ENCODE measurements at regions not wholly inside any gene's neighbourhood (a gene's known extent, or its start where the extent isn't known, plus 50 kb on each side); places are given as distances from the start of the nearest gene placed in this dataset.

GRCh38 chr3:933326-933725, 159.5 kb upstream of the CNTN6 start:
- no peak for DNase-seq (ENCODE audit: low read depth in 2 of 2)

- DNase-seq (ENCODE audit: low read depth in 2 of 2) = no peak
Measured at GRCh38 chr3:944786-945185, 148.0 kb upstream of the CNTN6 start.

GRCh38 chr3:945738-946137, 147.1 kb upstream of the CNTN6 start:
- no peak for DNase-seq (ENCODE audit: low read depth in 2 of 2)

DNA sequence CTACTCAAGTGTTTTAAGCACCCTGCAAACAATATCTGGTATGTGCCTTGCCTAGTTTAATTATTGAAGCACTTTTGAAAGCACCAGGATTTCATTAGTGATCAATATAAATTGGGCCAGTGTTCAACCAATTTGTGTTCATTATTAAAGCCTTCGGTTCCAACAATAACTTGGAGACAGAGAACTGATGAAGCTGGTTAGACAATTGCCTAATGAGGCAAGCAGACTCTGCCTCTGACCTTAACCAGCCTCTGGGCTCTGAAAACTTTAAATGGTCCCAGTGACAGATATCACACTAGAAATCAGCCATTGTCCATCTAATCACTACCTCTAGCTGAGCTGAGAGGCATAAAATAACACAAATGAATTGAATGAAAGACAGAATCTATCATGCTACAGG, 139.9 kb upstream of the CNTN6 start:
- DNase-seq (ENCODE audit: low read depth in 2 of 2) = no peak

GRCh38 chr3:963255-963654, 129.6 kb upstream of the CNTN6 start:
- DNase-seq (ENCODE audit: low read depth in 2 of 2) = no peak

GRCh38 chr3:963755-964154, 129.1 kb upstream of the CNTN6 start:
- DNase-seq (ENCODE audit: low read depth in 2 of 2) = no peak

DNA sequence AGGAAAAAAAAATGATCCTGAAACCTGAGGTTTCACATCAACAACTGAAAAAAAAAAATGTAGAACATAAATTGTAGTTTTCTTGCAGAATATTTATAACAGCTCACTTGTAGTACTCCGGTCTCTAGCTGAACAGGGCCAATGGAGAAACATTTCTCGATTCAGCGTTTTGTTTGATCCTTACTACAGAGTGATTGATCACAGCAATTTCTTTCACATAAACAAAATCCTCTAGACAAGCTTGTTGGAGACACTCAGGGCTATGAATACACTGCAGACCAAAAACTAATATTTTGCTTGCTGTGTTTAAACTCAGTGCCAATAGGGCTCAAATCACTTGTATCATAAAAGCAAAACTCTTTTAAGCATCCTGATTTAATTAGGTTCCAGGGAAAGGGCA, 127.0 kb upstream of the CNTN6 start:
- no peak for DNase-seq (ENCODE audit: low read depth in 2 of 2)

- no peak for DNase-seq (ENCODE audit: low read depth in 2 of 2)
Measured at GRCh38 chr3:966341-966740, 126.5 kb upstream of the CNTN6 start.

GRCh38 chr3:973340-973739, 119.5 kb upstream of the CNTN6 start:
- no peak for DNase-seq (ENCODE audit: low read depth in 2 of 2)

DNA sequence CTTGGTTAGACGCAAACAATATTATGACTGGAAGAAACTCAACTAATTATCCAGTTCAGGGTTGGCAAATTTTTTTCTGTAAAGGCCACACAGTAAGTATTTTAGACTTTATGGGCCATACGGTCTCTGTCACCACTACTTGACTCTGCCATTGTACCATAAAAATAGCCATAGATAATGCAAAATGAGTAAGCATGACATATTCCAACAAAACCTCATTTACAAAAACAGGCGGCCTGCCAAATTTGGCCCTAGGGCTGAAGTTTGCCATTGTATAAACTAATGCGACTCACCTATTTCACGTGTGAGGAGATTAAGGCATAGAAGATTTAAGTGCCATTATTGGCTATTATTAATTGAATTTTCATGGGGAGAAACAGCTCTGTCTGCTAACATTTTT, 116.8 kb upstream of the CNTN6 start:
- no peak for DNase-seq (ENCODE audit: low read depth in 2 of 2)

DNA sequence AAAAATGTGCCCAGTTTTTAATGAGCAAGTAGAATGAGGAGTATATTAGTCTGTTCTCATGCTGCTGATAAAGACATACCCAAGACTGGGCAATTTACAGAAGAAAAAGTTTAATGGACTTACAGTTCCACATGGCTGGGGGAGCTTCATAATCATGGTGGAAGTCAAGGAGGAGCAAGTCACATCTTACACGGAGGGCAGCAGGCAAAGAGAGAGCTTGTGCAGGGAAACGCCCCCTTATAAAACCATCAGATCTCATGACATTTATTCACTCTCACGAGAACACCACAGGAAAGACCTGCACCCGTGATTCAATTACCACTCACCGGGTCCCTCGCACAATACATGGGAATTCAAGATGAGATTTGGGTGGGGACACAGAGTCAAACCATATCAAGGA, 111.7 kb upstream of the CNTN6 start:
- DNase-seq (ENCODE audit: low read depth in 2 of 2) = no peak

DNA sequence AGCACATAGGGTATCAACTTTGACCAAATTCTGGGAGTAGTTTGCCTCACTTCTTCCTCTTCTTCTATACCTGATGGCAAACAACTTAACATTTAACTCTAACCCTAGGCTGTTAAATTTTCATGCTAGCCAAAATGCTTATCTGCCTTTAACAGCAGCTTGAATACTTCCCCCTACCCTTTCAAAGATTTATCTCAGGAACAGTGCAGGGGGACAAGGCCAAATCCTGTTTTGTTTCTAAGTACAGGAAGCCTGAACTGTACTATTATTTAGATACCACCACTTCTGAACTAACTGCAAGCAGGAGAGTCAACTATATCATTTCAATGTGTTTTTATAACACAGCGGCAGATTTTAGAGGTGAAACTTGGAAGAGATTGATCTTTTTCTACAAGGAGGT, 104.0 kb upstream of the CNTN6 start:
- no peak for DNase-seq (ENCODE audit: low read depth in 2 of 2)

- no peak for DNase-seq (ENCODE audit: low read depth in 2 of 2)
Measured at GRCh38 chr3:992871-993270, 100.0 kb upstream of the CNTN6 start.

DNA sequence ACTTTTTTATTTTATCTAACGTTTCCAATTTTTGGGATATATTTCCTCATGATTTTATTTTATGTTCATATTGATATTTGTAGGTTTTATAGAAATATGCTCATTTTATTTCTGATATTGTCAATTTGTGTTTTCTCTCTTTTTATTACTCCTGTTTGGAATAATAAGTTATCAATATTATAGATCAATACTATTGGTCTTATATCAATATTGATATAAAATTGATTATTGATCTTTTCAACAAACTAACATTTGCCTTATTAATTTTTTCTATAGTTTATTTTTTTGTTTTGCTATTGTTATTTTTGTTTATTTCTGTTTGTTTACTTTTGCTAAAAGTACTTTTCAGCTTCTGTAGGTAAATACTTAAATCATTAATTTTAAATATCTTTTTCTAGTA, 90.8 kb upstream of the CNTN6 start:
- DNase-seq (ENCODE audit: low read depth in 2 of 2) = no peak

GRCh38 chr3:1007866-1008265, 85.0 kb upstream of the CNTN6 start:
- no peak for DNase-seq (ENCODE audit: low read depth in 2 of 2)

DNA sequence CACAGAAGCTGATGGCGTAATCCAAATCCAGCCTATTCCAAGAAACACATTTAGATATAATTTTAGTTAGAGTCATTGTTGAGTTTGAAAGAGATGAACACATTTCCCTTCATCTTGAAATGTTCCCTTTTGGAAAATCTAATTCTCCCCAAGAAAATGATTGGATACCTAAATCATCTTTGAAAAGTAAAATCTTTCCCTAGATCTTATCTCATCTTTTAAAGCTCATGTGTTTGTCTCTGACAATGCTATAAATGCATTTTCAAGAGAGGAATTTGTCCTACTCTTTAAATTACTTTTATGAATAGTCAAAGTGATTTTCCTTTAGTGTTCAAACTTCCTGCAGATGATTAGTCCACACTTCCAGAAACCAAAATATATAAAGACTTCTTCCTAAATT, 82.6 kb upstream of the CNTN6 start:
- no peak for DNase-seq (ENCODE audit: low read depth in 2 of 2)

DNA sequence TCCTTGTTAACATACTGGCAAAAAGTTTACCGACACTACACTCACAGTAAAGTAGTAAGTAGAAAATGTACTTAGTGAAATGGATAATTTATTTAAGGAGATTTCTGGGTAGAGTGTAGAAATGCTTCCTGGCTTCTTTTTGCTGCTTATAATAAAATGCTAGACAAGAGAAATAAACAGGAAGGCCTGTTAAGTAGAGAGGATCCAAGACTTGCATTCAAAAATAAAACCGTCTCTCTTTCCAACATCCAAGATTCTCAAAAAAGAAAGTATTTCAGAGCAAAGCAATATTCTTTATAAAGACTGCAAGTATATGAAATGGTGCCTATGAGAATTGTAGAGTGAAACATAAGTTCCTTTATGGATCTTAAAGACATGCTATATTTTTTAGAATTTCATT, 77.0 kb upstream of the CNTN6 start:
- no peak for DNase-seq (ENCODE audit: low read depth in 2 of 2)

GRCh38 chr3:1017870-1018269, 75.0 kb upstream of the CNTN6 start:
- DNase-seq (ENCODE audit: low read depth in 2 of 2) = no peak

DNA sequence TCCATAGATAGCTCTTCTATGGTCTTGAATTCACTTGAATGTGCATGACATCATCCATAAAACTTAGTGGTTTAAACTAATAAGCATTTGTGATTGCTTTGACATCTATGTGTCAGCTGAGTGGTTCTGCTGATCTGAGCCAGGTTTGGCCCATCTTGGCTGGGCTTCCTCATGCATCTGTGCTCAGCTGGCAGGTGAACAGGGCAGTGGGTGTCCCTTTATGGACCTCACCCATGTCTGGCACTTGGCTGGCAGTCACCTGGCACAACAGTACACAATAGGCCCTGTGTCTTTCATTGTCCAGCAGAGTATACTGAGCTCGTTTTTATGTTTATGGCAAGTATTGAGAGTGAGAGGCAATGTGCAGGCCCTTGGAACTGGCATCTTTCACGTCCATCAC, 73.7 kb upstream of the CNTN6 start:
- DNase-seq (ENCODE audit: low read depth in 2 of 2) = no peak

DNA sequence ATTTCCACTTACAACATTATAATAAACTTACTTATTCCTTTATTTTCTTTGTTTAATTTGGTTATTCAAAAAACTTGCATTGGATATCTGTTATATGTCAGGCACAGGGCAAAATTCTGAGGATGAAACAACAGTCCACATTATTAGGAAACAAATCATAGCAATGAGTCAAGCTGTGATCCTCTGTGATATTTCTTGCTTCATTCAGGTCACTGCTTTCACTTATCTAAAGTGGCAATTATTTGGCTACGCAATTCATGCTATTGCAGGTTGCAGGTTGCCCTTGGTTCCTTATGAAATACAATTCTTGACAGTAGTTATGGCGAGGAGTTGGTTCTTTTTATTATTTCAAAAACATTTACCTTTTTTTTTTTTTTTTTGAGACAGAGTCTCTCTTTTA, 66.4 kb upstream of the CNTN6 start:
- no peak for DNase-seq (ENCODE audit: low read depth in 2 of 2)

DNA sequence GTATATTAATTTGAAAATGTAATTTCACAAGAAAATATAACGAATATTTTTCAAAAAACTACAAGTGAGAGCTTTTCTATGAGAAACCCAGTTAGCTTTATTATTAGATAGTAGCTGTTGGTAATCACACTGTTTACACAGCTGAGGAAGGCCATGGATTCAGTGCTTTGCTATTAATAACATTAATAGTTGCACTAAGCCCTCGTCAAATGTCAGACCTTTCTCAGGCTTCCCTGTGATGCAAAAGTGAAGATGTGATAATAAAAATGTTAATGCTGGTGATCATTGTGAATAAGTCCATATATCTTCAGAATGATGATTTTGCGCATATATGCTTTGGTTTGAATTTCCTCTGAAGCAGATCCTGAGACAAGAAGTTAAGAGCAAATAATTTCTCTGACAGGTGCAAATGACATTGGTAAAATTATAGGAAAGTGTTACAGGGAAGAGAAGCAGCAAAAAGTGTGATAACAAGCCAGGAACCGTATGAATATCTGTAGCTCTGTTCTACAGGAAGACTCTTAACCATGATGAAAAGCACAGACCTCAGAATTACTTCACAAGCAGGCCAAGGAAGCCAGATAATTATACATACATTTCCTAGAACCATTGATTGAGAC, 56.5 kb upstream of the CNTN6 start:
- DNase-seq (ENCODE audit: low read depth in 2 of 2) = no peak

- DNase-seq (ENCODE audit: low read depth in 2 of 2) = no peak
Measured at GRCh38 chr3:1037631-1038030, 55.2 kb upstream of the CNTN6 start.
